Caco-2 (cell line): ENCODE measurements at regions not wholly inside any gene's neighbourhood (a gene's known extent, or its start where the extent isn't known, plus 50 kb on each side); places are given as distances from the start of the nearest gene placed in this dataset.

Experiments
- BruUV-seq: library from RNA; stranded (reverse); fragments of 400-500 nt; replicated peaks from 2 replicates; lab custom pipeline; 2021; lab: Mats Ljungman, UMichigan
- CTCF ChIA-PET: fragments of 300-600 bp; sonication (Branson Sonifier 250); formaldehyde crosslinking; loops from one replicate; lab custom pipeline; 2022; ENCODE audit warnings: antibody characterized with exemption; lab: Charles Lee
- POLR2A ChIA-PET: fragments of 300-600 bp; sonication (Branson Sonifier 250); formaldehyde crosslinking; loops from one replicate; lab custom pipeline; 2022; ENCODE audit warnings: antibody characterized with exemption; lab: Charles Lee
- DNase-seq, 2 experiments: peaks; one replicate each; pipeline versions ENCODE4 v3.0.0 to v3.0.0-alpha.2; 2020 to 2022
- H3K27me3 ChIP-seq: replicated peaks from 2 replicates; pipeline ENCODE4 v1.6.0; 2011; ENCODE audit warnings: low read length; ENCODE audit not compliant: control insufficient read depth, insufficient read depth
- H3K36me3 ChIP-seq: 2 replicates; pipeline ENCODE4 v1.5.1; 2011; ENCODE audit warnings: low read length; ENCODE audit not compliant: control insufficient read depth, insufficient read depth
- H3K4me1 ChIP-seq: fragments of 250-450 bp; sonication (Bioruptor Pico); 2 replicates; pipeline ENCODE4 v1.5.1; 2020; ENCODE audit warnings: mild to moderate bottlenecking
- H3K4me3 ChIP-seq: 2 replicates; pipeline ENCODE4 v1.5.1; 2011; ENCODE audit warnings: low read depth, mild to moderate bottlenecking, control low read depth, low read length
- H3K9me3 ChIP-seq: fragments of 250-450 bp; sonication (Bioruptor Pico); 2 replicates; pipeline ENCODE4 v1.5.1; 2020; ENCODE audit warnings: mild to moderate bottlenecking, moderate library complexity
- H3K27ac Mint-ChIP-seq: one replicate; pipeline ENCODE4 v1.8.0; 2022; ENCODE audit warnings: mixed read lengths; ENCODE audit not compliant: unreplicated experiment
- H3K27me3 Mint-ChIP-seq: one replicate; pipeline ENCODE4 v1.8.0; 2022; ENCODE audit warnings: mixed read lengths; ENCODE audit not compliant: insufficient read depth, unreplicated experiment
- H3K36me3 Mint-ChIP-seq: one replicate; pipeline ENCODE4 v1.8.0; 2022; ENCODE audit warnings: mild to moderate bottlenecking, mixed read lengths; ENCODE audit not compliant: insufficient read depth, unreplicated experiment
- H3K4me1 Mint-ChIP-seq: one replicate; pipeline ENCODE4 v1.8.0; 2022; ENCODE audit warnings: low read depth, mixed read lengths; ENCODE audit not compliant: unreplicated experiment
- H3K4me3 Mint-ChIP-seq: one replicate; pipeline ENCODE4 v1.8.0; 2022; ENCODE audit warnings: mild to moderate bottlenecking, moderate library complexity, mixed read lengths; ENCODE audit not compliant: unreplicated experiment
- H3K9me3 Mint-ChIP-seq: one replicate; pipeline ENCODE4 v1.8.0; 2022; ENCODE audit warnings: mixed read lengths; ENCODE audit not compliant: unreplicated experiment
- intact Hi-C: fragments of 100-400 bp; cut with micrococcal nuclease; formaldehyde crosslinking; loops from one replicate; pipeline ENCODE4 v1.10.0; 2022; ENCODE audit not compliant: unreplicated experiment
- TF ChIP-seq, protein P1 (sequence below), 2 experiments: fragments of 200-600 bp in 1 of 2; IDR thresholded peaks; 1 replicate in 1 of 2; 2 replicates in 1 of 2; pipeline versions ENCODE4 v1.5.1 to v1.8.0; 2011 to 2022; ENCODE audit warnings: antibody characterized with exemption in 1 of 2, control low read depth in 1 of 2, inconsistent platforms in 1 of 2, low read depth in 1 of 2, low read length in 1 of 2, mild to moderate bottlenecking in 1 of 2, moderate library complexity in 1 of 2; ENCODE audit not compliant: insufficient read depth in 1 of 2, severe bottlenecking in 1 of 2, unreplicated experiment in 1 of 2

DNA sequence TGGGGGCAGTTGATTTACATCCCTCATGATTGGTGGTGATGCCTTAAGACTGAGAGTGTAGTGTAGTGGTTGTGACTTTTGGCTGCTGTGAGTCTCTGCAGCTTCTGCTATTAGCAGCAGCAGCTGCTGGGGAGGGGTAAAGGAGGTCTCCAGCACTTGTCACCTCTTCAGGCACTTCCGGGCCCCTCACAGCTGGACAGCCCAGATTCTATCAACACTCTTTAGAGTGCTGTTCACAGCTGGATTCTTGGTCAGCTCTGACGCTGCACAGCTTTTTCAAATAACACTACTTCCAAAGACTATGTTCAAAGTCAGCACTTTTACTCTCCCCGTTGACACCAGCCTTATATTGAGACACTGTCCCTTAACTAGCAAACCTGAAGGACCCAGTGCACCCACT is 396.0 kb downstream of the MEIS1 start:
- H3K4me3 Mint-ChIP-seq, result no peak overlapping the region
- H3K9me3 ChIP-seq, result no peaks in the 10 kb centered on the region
- H3K4me1 ChIP-seq, result peaks cover 5% of the 10 kb centered on the region; the same call in 1 of the 2 replicates
- no peaks in the 10 kb centered on the region for H3K4me1 Mint-ChIP-seq
- ChIA-PET POLR2A (no interaction called here), CTCF (no interaction called here)
- no peaks in the 10 kb centered on the region for H3K9me3 Mint-ChIP-seq
- no peak overlapping the region for H3K4me3 ChIP-seq
- no peaks in the 10 kb centered on the region for H3K36me3 Mint-ChIP-seq
- TF ChIP-seq, protein P1, sequence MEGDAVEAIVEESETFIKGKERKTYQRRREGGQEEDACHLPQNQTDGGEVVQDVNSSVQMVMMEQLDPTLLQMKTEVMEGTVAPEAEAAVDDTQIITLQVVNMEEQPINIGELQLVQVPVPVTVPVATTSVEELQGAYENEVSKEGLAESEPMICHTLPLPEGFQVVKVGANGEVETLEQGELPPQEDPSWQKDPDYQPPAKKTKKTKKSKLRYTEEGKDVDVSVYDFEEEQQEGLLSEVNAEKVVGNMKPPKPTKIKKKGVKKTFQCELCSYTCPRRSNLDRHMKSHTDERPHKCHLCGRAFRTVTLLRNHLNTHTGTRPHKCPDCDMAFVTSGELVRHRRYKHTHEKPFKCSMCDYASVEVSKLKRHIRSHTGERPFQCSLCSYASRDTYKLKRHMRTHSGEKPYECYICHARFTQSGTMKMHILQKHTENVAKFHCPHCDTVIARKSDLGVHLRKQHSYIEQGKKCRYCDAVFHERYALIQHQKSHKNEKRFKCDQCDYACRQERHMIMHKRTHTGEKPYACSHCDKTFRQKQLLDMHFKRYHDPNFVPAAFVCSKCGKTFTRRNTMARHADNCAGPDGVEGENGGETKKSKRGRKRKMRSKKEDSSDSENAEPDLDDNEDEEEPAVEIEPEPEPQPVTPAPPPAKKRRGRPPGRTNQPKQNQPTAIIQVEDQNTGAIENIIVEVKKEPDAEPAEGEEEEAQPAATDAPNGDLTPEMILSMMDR (IDR thresholded peaks at IDR 0.05; ENCODE audit: insufficient read depth in 1 of 2, low read depth in 1 of 2, low read length in 1 of 2, severe bottlenecking in 1 of 2, unreplicated experiment in 1 of 2), result no peak
- BruUV-seq, result no TSS peak
- peaks cover 5% of the 10 kb centered on the region for H3K27me3 Mint-ChIP-seq
- H3K36me3 ChIP-seq, result no peaks in the 10 kb centered on the region
- no peak overlapping the region for H3K27ac Mint-ChIP-seq
- DNase-seq, result no peak
- intact Hi-C loops, result no loop called here
- H3K27me3 ChIP-seq, result no peaks in the 10 kb centered on the region; the same call in 1 of the 2 replicates

DNA sequence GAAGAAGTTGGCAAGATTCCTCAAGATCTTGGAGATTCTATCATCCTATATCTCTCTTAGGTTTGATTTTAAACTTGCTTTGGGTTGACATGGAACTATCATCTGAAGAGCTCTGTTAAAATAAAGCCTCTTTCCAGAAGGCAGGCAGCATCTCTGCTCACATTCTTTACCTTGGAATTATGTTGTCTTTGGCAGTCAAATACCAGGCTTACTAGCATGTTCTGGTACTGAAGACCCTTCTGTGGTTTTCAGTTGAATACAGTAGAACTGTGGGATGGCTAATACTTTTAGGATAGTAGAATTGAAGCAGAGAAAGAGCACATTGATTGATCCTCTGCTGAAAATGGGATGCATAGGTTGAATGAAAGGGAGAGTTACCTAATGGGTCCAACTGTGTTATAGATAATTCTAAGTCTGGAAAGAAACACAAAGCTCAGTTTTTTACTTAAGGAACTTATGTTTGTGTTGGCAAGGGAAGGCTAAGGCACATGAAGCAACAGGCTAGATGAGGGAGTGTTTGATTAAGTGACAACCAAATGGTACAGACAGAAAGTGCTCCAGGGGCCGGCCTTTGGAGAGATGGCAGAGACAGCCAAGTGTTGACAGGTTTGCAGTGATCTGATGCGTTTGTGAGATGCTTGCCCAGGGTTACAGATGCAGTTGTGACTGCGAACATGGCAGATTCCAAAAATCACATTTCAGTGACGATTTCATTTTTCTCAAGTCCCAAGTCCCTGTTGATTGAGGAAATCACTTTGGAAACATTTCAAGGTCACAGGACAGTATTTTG is 397.9 kb downstream of the MEIS1 start:
- intact Hi-C loops, result no loop called here
- DNase-seq, result no peak
- Histone ChIP-seq H3K27me3 (no peaks in the 10 kb centered on the region; the same call in 1 of the 2 replicates), H3K36me3 (no peaks in the 10 kb centered on the region), H3K4me1 (no peaks in the 10 kb centered on the region), H3K4me3 (no peak overlapping the region), H3K9me3 (no peaks in the 10 kb centered on the region)
- ChIA-PET CTCF (no interaction called here), POLR2A (no interaction called here)
- Mint-ChIP-seq H3K27me3 (peaks cover 5% of the 10 kb centered on the region), H3K27ac (no peak overlapping the region), H3K4me1 (no peaks in the 10 kb centered on the region), H3K4me3 (no peak overlapping the region), H3K9me3 (no peaks in the 10 kb centered on the region), H3K36me3 (no peaks in the 10 kb centered on the region)
- no TSS peak for BruUV-seq
- TF ChIP-seq, protein P1 (IDR thresholded peaks at IDR 0.05; ENCODE audit: insufficient read depth in 1 of 2, low read depth in 1 of 2, low read length in 1 of 2, severe bottlenecking in 1 of 2, unreplicated experiment in 1 of 2), result no peak

- CTCF ChIA-PET, result no interaction called here
- Histone ChIP-seq H3K4me3 (no peak overlapping the region), H3K36me3 (no peaks in the 10 kb centered on the region), H3K9me3 (no peaks in the 10 kb centered on the region), H3K27me3 (no peaks in the 10 kb centered on the region; the same call in 1 of the 2 replicates), H3K4me1 (peaks cover 6% of the 10 kb centered on the region)
- BruUV-seq, result no TSS peak
- H3K27ac Mint-ChIP-seq, result no peak overlapping the region
- peaks cover 5% of the 10 kb centered on the region for H3K27me3 Mint-ChIP-seq
- no peaks in the 10 kb centered on the region for H3K36me3 Mint-ChIP-seq
- DNase-seq, result no peak
- H3K4me1 Mint-ChIP-seq, result peaks cover 5% of the 10 kb centered on the region
- intact Hi-C loops, result no loop called here
- no peak overlapping the region for H3K4me3 Mint-ChIP-seq
- no peaks in the 10 kb centered on the region for H3K9me3 Mint-ChIP-seq
- POLR2A ChIA-PET, result no interaction called here
- TF ChIP-seq, protein P1 (IDR thresholded peaks at IDR 0.05; ENCODE audit: insufficient read depth in 1 of 2, low read depth in 1 of 2, low read length in 1 of 2, severe bottlenecking in 1 of 2, unreplicated experiment in 1 of 2), result no peak
Measured at GRCh38 chr2:66834859-66835258, 399.9 kb downstream of the MEIS1 start.
